GM21737 (cell line): ENCODE measurements at regions not wholly inside any gene's neighbourhood (a gene's known extent, or its start where the extent isn't known, plus 50 kb on each side); places are given as distances from the start of the nearest gene placed in this dataset.
A peak's percentile ranks its signal among the peaks of the same experiment; 100 is the strongest.
"Not testable (repeated sequence)": the region's sequence is repeated elsewhere in the genome, so short reads cannot be mapped to it uniquely, and the experiment has no call there.

ENCODE experiments used
- ATAC-seq: cut with Tn5 transposase; IDR thresholded peaks from one replicate; pipeline ENCODE4 v1.9.1; 2021; ENCODE audit warnings: mild to moderate bottlenecking, moderate library complexity; ENCODE audit not compliant: unreplicated experiment

GRCh38 chr11:60592601-60593000 lies 77.4 kb downstream of the MS4A13 start:
- ATAC-seq: no peak

- no peak for ATAC-seq
Observed at GRCh38 chr11:60594998-60595642, 79.9 kb downstream of the MS4A13 start.

- no peak for ATAC-seq
Observed at GRCh38 chr11:60607483-60607882, 91.9 kb upstream of the MS4A8 start.

- ATAC-seq: no peak
Observed at GRCh38 chr11:60609632-60610031, 89.8 kb upstream of the MS4A8 start.

GRCh38 chr11:60610702-60611101 lies 88.7 kb upstream of the MS4A8 start:
- no peak for ATAC-seq

GRCh38 chr11:60615497-60615896 lies 83.9 kb upstream of the MS4A8 start:
- ATAC-seq: no peak

GRCh38 chr11:60621940-60622339 lies 77.5 kb upstream of the MS4A8 start:
- not testable (repeated sequence) for ATAC-seq

- ATAC-seq: not testable (repeated sequence)
Observed at GRCh38 chr11:60622776-60623175, 76.6 kb upstream of the MS4A8 start.

- ATAC-seq: no peak
Observed at GRCh38 chr11:60625262-60625661, 74.2 kb upstream of the MS4A8 start.

GRCh38 chr11:60629399-60629798 lies 70.0 kb upstream of the MS4A8 start:
- no peak for ATAC-seq

- ATAC-seq: no peak
Observed at GRCh38 chr11:60631944-60632343, 67.5 kb upstream of the MS4A8 start.

- peak; percentile 61 for ATAC-seq
Observed at GRCh38 chr11:60633645-60634044, 65.8 kb upstream of the MS4A8 start.

- ATAC-seq: peak; percentile 23
Observed at GRCh38 chr11:60634126-60634525, 65.3 kb upstream of the MS4A8 start.

GRCh38 chr11:60641940-60642339 lies 57.5 kb upstream of the MS4A8 start:
- no peak for ATAC-seq

- ATAC-seq: no peak
Observed at GRCh38 chr11:60647087-60647486, 52.3 kb upstream of the MS4A8 start.
